ENCODE measurements at regions not wholly inside any gene's neighbourhood (a gene's known extent, or its start where the extent isn't known, plus 50 kb on each side); places are given as distances from the start of the nearest gene placed in this dataset.
"Not testable (repeated sequence)": the region's sequence is repeated elsewhere in the genome, so short reads cannot be mapped to it uniquely, and the experiment has no call there.

- DNase-seq, result no peak
These were observed 158.0 kb upstream of the KLF6 start for GRCh38 chr10:3942937-3943489.

GRCh38 chr10:3941676-3942075, 156.7 kb upstream of the KLF6 start:
- DNase-seq, result no peak

- no peak for DNase-seq
These were observed 151.5 kb upstream of the KLF6 start for GRCh38 chr10:3936422-3937040.

- DNase-seq, result no peak
These were observed 150.9 kb upstream of the KLF6 start for GRCh38 chr10:3935933-3936359.

GRCh38 chr10:3935141-3935540, 150.1 kb upstream of the KLF6 start:
- DNase-seq, result no peak

- no peak for DNase-seq
These were observed 148.7 kb upstream of the KLF6 start for GRCh38 chr10:3933733-3934132.

- no peak for DNase-seq
These were observed 147.8 kb upstream of the KLF6 start for GRCh38 chr10:3932597-3933375.

GRCh38 chr10:3931901-3932300, 146.9 kb upstream of the KLF6 start:
- no peak for DNase-seq

- no peak for DNase-seq
These were observed 146.2 kb upstream of the KLF6 start for GRCh38 chr10:3931224-3931623.

GRCh38 chr10:3928569-3928968, 143.6 kb upstream of the KLF6 start:
- DNase-seq, result no peak

GRCh38 chr10:3928078-3928477, 143.1 kb upstream of the KLF6 start:
- no peak for DNase-seq

- no peak for DNase-seq
These were observed 141.9 kb upstream of the KLF6 start for GRCh38 chr10:3926675-3927525.

- no peak for DNase-seq
These were observed 141.2 kb upstream of the KLF6 start for GRCh38 chr10:3926258-3926657.

GRCh38 chr10:3925184-3925583, 140.2 kb upstream of the KLF6 start:
- no peak for DNase-seq

- DNase-seq, result no peak
These were observed 139.3 kb upstream of the KLF6 start for GRCh38 chr10:3924344-3924743.

- DNase-seq, result no peak
These were observed 138.0 kb upstream of the KLF6 start for GRCh38 chr10:3923033-3923432.

GRCh38 chr10:3919709-3920308, 134.8 kb upstream of the KLF6 start:
- DNase-seq, result no peak

- not testable (repeated sequence) for DNase-seq
These were observed 132.4 kb upstream of the KLF6 start for GRCh38 chr10:3917392-3917791.

GRCh38 chr10:3914733-3915132, 129.7 kb upstream of the KLF6 start:
- no peak for DNase-seq

- no peak for DNase-seq
These were observed 126.9 kb upstream of the KLF6 start for GRCh38 chr10:3911713-3912442.

- no peak for DNase-seq
These were observed 126.2 kb upstream of the KLF6 start for GRCh38 chr10:3911241-3911640.

- DNase-seq, result no peak
These were observed 124.3 kb upstream of the KLF6 start for GRCh38 chr10:3909339-3909738.

Data from T1000 (cell line).